ENCODE measurements at regions not wholly inside any gene's neighbourhood (a gene's known extent, or its start where the extent isn't known, plus 50 kb on each side); places are given as distances from the start of the nearest gene placed in this dataset.
"Not testable (repeated sequence)": the region's sequence is repeated elsewhere in the genome, so short reads cannot be mapped to it uniquely, and the experiment has no call there.

GRCh38 chr2:78261454-78261853 is 739.3 kb upstream of the LRRTM4 start:
- Histone ChIP-seq H3K27me3 (ENCODE audit: insufficient read depth, poor library complexity, severe bottlenecking) (no peaks in the 10 kb centered on the region), H3K27ac (replicated peaks) (no peak overlapping the region), H3K4me3 (replicated peaks; ENCODE audit: insufficient read depth, low read length) (no peak overlapping the region)
- no peak for DNase-seq (ENCODE audit: low read depth in 1 of 2, low spot score in 1 of 2)
- TF ChIP-seq POLR2AphosphoS5 (IDR thresholded peaks at IDR 0.05; ENCODE audit: low read depth) (no peak), CTCF (IDR thresholded peaks at IDR 0.05; ENCODE audit: insufficient read depth, low read length) (no peak), SPI1 (IDR thresholded peaks at IDR 0.05; ENCODE audit: borderline replicate concordance, low read depth) (no peak), GABPA (IDR thresholded peaks at IDR 0.05; ENCODE audit: low read depth) (no peak)
- TF ChIP-seq, protein P1, sequence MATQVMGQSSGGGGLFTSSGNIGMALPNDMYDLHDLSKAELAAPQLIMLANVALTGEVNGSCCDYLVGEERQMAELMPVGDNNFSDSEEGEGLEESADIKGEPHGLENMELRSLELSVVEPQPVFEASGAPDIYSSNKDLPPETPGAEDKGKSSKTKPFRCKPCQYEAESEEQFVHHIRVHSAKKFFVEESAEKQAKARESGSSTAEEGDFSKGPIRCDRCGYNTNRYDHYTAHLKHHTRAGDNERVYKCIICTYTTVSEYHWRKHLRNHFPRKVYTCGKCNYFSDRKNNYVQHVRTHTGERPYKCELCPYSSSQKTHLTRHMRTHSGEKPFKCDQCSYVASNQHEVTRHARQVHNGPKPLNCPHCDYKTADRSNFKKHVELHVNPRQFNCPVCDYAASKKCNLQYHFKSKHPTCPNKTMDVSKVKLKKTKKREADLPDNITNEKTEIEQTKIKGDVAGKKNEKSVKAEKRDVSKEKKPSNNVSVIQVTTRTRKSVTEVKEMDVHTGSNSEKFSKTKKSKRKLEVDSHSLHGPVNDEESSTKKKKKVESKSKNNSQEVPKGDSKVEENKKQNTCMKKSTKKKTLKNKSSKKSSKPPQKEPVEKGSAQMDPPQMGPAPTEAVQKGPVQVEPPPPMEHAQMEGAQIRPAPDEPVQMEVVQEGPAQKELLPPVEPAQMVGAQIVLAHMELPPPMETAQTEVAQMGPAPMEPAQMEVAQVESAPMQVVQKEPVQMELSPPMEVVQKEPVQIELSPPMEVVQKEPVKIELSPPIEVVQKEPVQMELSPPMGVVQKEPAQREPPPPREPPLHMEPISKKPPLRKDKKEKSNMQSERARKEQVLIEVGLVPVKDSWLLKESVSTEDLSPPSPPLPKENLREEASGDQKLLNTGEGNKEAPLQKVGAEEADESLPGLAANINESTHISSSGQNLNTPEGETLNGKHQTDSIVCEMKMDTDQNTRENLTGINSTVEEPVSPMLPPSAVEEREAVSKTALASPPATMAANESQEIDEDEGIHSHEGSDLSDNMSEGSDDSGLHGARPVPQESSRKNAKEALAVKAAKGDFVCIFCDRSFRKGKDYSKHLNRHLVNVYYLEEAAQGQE (IDR thresholded peaks at IDR 0.05; ENCODE audit: insufficient replicate concordance, low read depth): no peak

GRCh38 chr2:78262089-78262488 is 739.9 kb upstream of the LRRTM4 start:
- H3K4me3 ChIP-seq (replicated peaks; ENCODE audit: insufficient read depth, low read length); DNase-seq (ENCODE audit: low read depth in 1 of 2, low spot score in 1 of 2); H3K27me3 ChIP-seq (ENCODE audit: insufficient read depth, poor library complexity, severe bottlenecking); H3K27ac ChIP-seq (replicated peaks): not testable (repeated sequence)

- no peak for DNase-seq (ENCODE audit: low read depth in 1 of 2, low spot score in 1 of 2)
- H3K27me3 ChIP-seq (ENCODE audit: insufficient read depth, poor library complexity, severe bottlenecking): no peaks in the 10 kb centered on the region
- TF ChIP-seq, protein P1 (IDR thresholded peaks at IDR 0.05; ENCODE audit: insufficient replicate concordance, low read depth): no peak
- TF ChIP-seq GABPA (IDR thresholded peaks at IDR 0.05; ENCODE audit: low read depth) (no peak), CTCF (IDR thresholded peaks at IDR 0.05; ENCODE audit: insufficient read depth, low read length) (no peak), POLR2AphosphoS5 (IDR thresholded peaks at IDR 0.05; ENCODE audit: low read depth) (no peak), SPI1 (IDR thresholded peaks at IDR 0.05; ENCODE audit: borderline replicate concordance, low read depth) (no peak)
- H3K27ac ChIP-seq (replicated peaks): no peak overlapping the region
- no peak overlapping the region for H3K4me3 ChIP-seq (replicated peaks; ENCODE audit: insufficient read depth, low read length)
These were observed 740.7 kb upstream of the LRRTM4 start for GRCh38 chr2:78262713-78263375.

GRCh38 chr2:78263571-78263970 is 741.4 kb upstream of the LRRTM4 start:
- Histone ChIP-seq H3K27ac (replicated peaks) (no peak overlapping the region), H3K27me3 (ENCODE audit: insufficient read depth, poor library complexity, severe bottlenecking) (no peaks in the 10 kb centered on the region), H3K4me3 (replicated peaks; ENCODE audit: insufficient read depth, low read length) (no peak overlapping the region)
- DNase-seq (ENCODE audit: low read depth in 1 of 2, low spot score in 1 of 2): no peak
- TF ChIP-seq, protein P1 (IDR thresholded peaks at IDR 0.05; ENCODE audit: insufficient replicate concordance, low read depth): no peak
- no peak for TF ChIP-seq GABPA (IDR thresholded peaks at IDR 0.05; ENCODE audit: low read depth)
- TF ChIP-seq CTCF (IDR thresholded peaks at IDR 0.05; ENCODE audit: insufficient read depth, low read length): no peak
- TF ChIP-seq POLR2AphosphoS5 (IDR thresholded peaks at IDR 0.05; ENCODE audit: low read depth): no peak
